CD4-positive, alpha-beta T cell (primary cell): ENCODE measurements at regions not wholly inside any gene's neighbourhood (a gene's known extent, or its start where the extent isn't known, plus 50 kb on each side); places are given as distances from the start of the nearest gene placed in this dataset.

Experiments used
- ATAC-seq: fragments of 200-7000 bp; cut with Tn5 transposase; one replicate; pipeline ENCODE4 v1.10.0; 2022; ENCODE audit warnings: mild to moderate bottlenecking; ENCODE audit not compliant: poor library complexity
- CTCF ChIA-PET: fragments of 350-600 bp; sonication (Branson Sonifier 250); formaldehyde crosslinking; loops from one replicate; lab custom pipeline; 2021; ENCODE audit warnings: antibody characterized with exemption, inconsistent platforms; lab: Charles Lee
- POLR2A ChIA-PET: fragments of 350-600 bp; sonication (Branson Sonifier 250); formaldehyde crosslinking; loops from one replicate; lab custom pipeline; 2021; ENCODE audit warnings: antibody characterized with exemption, inconsistent platforms; lab: Charles Lee
- DNase-seq, 14 experiments: peaks; one replicate each; pipeline ENCODE4 v3.0.0-alpha.2; 2013 to 2020; ENCODE audit warnings: mixed read lengths in 2 of 14
- H3K27ac ChIP-seq, 2 donors: one replicate each; pipeline versions ENCODE4 v1.5.1 to v1.7.0; 2013; ENCODE audit warnings: low read length in 2 of 2, low read depth in 1 of 2, mild to moderate bottlenecking in 1 of 2
- H3K27me3 ChIP-seq, 2 experiments: 1 replicate in 1 of 2; 2 replicates in 1 of 2; pipeline versions ENCODE4 v1.6.1 to v1.7.0; 2013; ENCODE audit warnings: low read length in 2 of 2, control low read depth in 1 of 2, mild to moderate bottlenecking in 1 of 2, moderate library complexity in 1 of 2; ENCODE audit not compliant: insufficient read depth in 2 of 2, control insufficient read depth in 1 of 2
- H3K36me3 ChIP-seq: one replicate; pipeline ENCODE4 v1.6.1; 2013; ENCODE audit warnings: low read length, control low read depth; ENCODE audit not compliant: insufficient read depth
- H3K4me1 ChIP-seq: one replicate; pipeline ENCODE4 v1.6.1; 2013; ENCODE audit warnings: low read length, control low read depth; ENCODE audit not compliant: insufficient read depth
- H3K4me3 ChIP-seq: one replicate; pipeline ENCODE4 v1.5.1; 2013; ENCODE audit warnings: mild to moderate bottlenecking, low read length, moderate library complexity
- H3K9me3 ChIP-seq, 2 experiments: 1 replicate in 1 of 2; 2 replicates in 1 of 2; pipeline versions ENCODE4 v1.6.1 to v1.7.0; 2013; ENCODE audit warnings: low read length in 2 of 2, mild to moderate bottlenecking in 2 of 2, control low read depth in 1 of 2, moderate library complexity in 1 of 2; ENCODE audit not compliant: control insufficient read depth in 1 of 2, insufficient read depth in 1 of 2
- H3K27ac Mint-ChIP-seq: one replicate; pipeline ENCODE4 v1.8.0; 2020; ENCODE audit warnings: mixed read lengths
- H3K27me3 Mint-ChIP-seq: one replicate; pipeline ENCODE4 v1.8.0; 2021; ENCODE audit warnings: mixed read lengths
- H3K36me3 Mint-ChIP-seq: one replicate; pipeline ENCODE4 v1.8.0; 2021; ENCODE audit warnings: low read depth, mixed read lengths
- H3K4me1 Mint-ChIP-seq: one replicate; pipeline ENCODE4 v1.8.0; 2021; ENCODE audit warnings: low read depth, mixed read lengths
- H3K4me3 Mint-ChIP-seq: one replicate; pipeline ENCODE4 v1.8.0; 2020; ENCODE audit warnings: mild to moderate bottlenecking, mixed read lengths
- H3K9me3 Mint-ChIP-seq: one replicate; pipeline ENCODE4 v1.8.0; 2020; ENCODE audit warnings: mixed read lengths
- intact Hi-C, 2 experiments: fragments of 100-400 bp; cut with DNase I in 1 of 2; cut with micrococcal nuclease in 1 of 2; formaldehyde crosslinking; loops; one replicate each; pipeline versions ENCODE4 v1.15.1 to v1.9.0; 2023 to 2025; cut with DNase I, micrococcal nuclease
- TF ChIP-seq, protein P1 (sequence below): fragments of 200-600 bp; IDR thresholded peaks from one replicate; pipeline ENCODE4 v1.8.0; 2022; ENCODE audit warnings: antibody characterized with exemption, mild to moderate bottlenecking

DNA sequence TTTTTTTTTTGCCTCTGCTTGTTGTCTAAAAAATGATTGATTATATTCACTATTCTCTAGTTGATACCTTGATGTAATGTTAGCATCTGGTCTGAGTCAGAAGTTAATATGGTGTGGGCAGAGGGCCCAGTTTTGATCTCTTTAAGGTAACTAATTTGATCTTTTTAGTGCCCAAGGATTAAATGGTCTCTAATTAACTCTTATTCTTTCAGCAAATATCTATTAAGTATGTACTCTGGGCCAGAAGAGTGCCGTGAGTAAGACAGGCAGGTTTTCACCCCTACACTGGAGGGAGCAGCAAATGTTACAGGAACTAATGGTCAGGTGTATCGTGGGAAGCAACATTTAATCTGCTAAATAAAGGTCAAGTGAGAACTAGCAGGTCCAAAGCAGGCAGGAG, 144.6 kb upstream of the COL1A2 start:
- H3K9me3 ChIP-seq, result no peaks in the 10 kb centered on the region
- ChIA-PET CTCF (no interaction called here), POLR2A (no interaction called here)
- ATAC-seq (no peak), DNase-seq (no peak)
- Mint-ChIP-seq H3K4me3 (no peak overlapping the region), H3K4me1 (no peaks in the 10 kb centered on the region), H3K27me3 (no peaks in the 10 kb centered on the region), H3K36me3 (no peaks in the 10 kb centered on the region), H3K9me3 (no peaks in the 10 kb centered on the region), H3K27ac (no peak overlapping the region)
- no peak overlapping the region for H3K27ac ChIP-seq
- H3K4me3 ChIP-seq, result no peak overlapping the region
- H3K36me3 ChIP-seq, result no peaks in the 10 kb centered on the region
- intact Hi-C loops, result no loop called here
- TF ChIP-seq, protein P1, sequence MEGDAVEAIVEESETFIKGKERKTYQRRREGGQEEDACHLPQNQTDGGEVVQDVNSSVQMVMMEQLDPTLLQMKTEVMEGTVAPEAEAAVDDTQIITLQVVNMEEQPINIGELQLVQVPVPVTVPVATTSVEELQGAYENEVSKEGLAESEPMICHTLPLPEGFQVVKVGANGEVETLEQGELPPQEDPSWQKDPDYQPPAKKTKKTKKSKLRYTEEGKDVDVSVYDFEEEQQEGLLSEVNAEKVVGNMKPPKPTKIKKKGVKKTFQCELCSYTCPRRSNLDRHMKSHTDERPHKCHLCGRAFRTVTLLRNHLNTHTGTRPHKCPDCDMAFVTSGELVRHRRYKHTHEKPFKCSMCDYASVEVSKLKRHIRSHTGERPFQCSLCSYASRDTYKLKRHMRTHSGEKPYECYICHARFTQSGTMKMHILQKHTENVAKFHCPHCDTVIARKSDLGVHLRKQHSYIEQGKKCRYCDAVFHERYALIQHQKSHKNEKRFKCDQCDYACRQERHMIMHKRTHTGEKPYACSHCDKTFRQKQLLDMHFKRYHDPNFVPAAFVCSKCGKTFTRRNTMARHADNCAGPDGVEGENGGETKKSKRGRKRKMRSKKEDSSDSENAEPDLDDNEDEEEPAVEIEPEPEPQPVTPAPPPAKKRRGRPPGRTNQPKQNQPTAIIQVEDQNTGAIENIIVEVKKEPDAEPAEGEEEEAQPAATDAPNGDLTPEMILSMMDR, result no peak
- no peaks in the 10 kb centered on the region for H3K4me1 ChIP-seq
- no peaks in the 10 kb centered on the region for H3K27me3 ChIP-seq

DNA sequence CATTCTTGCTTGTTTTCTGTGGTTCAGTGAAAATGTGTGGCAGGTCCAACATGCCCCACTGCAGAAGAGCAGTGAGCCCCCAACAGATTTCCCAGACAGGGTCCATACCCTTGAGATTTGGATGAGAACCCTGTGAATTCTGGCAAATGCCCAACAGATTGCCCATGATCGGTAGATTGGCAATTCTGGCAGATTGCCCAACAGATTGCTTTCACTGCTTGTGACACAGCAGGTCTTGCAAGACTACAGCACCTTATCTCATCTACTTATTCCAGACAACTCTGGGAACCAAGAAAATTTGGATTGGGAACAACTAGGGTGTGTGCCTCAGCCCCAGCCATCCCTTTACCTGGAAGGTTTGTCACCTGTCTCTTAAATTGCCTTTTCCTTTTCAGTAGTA, 143.7 kb upstream of the COL1A2 start:
- no peak for DNase-seq
- CTCF ChIA-PET, result no interaction called here
- H3K36me3 ChIP-seq, result no peaks in the 10 kb centered on the region
- no peaks in the 10 kb centered on the region for H3K9me3 ChIP-seq
- no peak for ATAC-seq
- Mint-ChIP-seq H3K36me3 (no peaks in the 10 kb centered on the region), H3K4me1 (no peaks in the 10 kb centered on the region), H3K4me3 (no peak overlapping the region), H3K27me3 (no peaks in the 10 kb centered on the region), H3K9me3 (no peaks in the 10 kb centered on the region), H3K27ac (no peak overlapping the region)
- POLR2A ChIA-PET, result no interaction called here
- no peaks in the 10 kb centered on the region for H3K27me3 ChIP-seq
- no peak overlapping the region for H3K4me3 ChIP-seq
- intact Hi-C loops, result no loop called here
- H3K4me1 ChIP-seq, result no peaks in the 10 kb centered on the region
- H3K27ac ChIP-seq, result no peak overlapping the region
- TF ChIP-seq, protein P1, result no peak

DNA sequence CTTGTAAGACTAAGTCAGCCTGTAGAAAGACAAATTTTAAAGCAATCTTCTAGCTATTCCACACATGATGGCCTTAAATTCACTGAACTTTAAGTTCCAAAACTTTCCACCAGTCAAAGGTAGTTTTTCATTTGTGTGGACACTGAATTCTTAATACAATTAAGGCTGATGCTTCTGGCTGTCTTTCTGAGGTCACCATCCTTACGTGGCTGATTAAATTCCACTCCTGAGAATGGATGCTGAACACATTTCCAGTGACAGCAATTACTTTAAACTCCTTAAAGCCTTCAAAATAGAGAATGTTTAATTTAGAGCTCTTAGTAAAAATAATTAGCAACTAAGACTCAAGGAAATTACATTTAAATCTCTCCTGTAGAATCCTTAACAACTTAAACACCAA, 142.6 kb upstream of the COL1A2 start:
- ChIA-PET POLR2A (no interaction called here), CTCF (no interaction called here)
- H3K27ac ChIP-seq, result no peak overlapping the region
- Mint-ChIP-seq H3K36me3 (no peaks in the 10 kb centered on the region), H3K27ac (no peak overlapping the region), H3K27me3 (no peaks in the 10 kb centered on the region), H3K4me1 (no peaks in the 10 kb centered on the region), H3K4me3 (no peak overlapping the region), H3K9me3 (no peaks in the 10 kb centered on the region)
- intact Hi-C loops, result no loop called here
- H3K27me3 ChIP-seq, result no peaks in the 10 kb centered on the region
- ATAC-seq, result no peak
- no peaks in the 10 kb centered on the region for H3K4me1 ChIP-seq
- no peak overlapping the region for H3K4me3 ChIP-seq
- H3K9me3 ChIP-seq, result no peaks in the 10 kb centered on the region
- no peak for DNase-seq
- TF ChIP-seq, protein P1, result no peak
- no peaks in the 10 kb centered on the region for H3K36me3 ChIP-seq
